Upper lobe of left lung (tissue), 6 donors: ENCODE measurements at regions not wholly inside any gene's neighbourhood (a gene's known extent, or its start where the extent isn't known, plus 50 kb on each side); places are given as distances from the start of the nearest gene placed in this dataset.
A peak's percentile ranks its signal among the peaks of the same experiment; 100 is the strongest.

Source experiments
- ATAC-seq, 2 donors: fragments of 200-7000 bp; cut with Tn5 transposase; one replicate each; pipeline ENCODE4 v1.9.1; 2022; ENCODE audit warnings: mild to moderate bottlenecking in 2 of 2, moderate library complexity in 2 of 2; ENCODE audit not compliant: low FRiP score in 2 of 2
- DNase-seq, 2 donors: peaks; one replicate each; pipeline ENCODE4 v3.0.0-alpha.2; 2019 to 2020
- H3K27ac ChIP-seq, 4 donors: fragments of 200-600 bp; sonication (generic); one replicate each; pipeline ENCODE4 v1.5.1; 2016 to 2019
- H3K27me3 ChIP-seq, 4 donors: fragments of 200-600 bp; sonication (generic); one replicate each; pipeline ENCODE4 v1.5.1; 2017 to 2019
- H3K36me3 ChIP-seq, 4 donors: fragments of 200-600 bp; sonication (generic); one replicate each; pipeline ENCODE4 v1.5.1; 2016 to 2019
- H3K4me1 ChIP-seq, 4 donors: fragments of 200-600 bp; sonication (generic); one replicate each; pipeline ENCODE4 v1.5.1; 2018 to 2019
- H3K4me3 ChIP-seq, 4 donors: fragments of 200-600 bp; sonication (generic); one replicate each; pipeline ENCODE4 v1.5.1; 2017 to 2019; ENCODE audit warnings: mild to moderate bottlenecking in 2 of 4, moderate library complexity in 1 of 4
- H3K9me3 ChIP-seq, 4 donors: fragments of 200-600 bp; sonication (generic); one replicate each; pipeline ENCODE4 v1.5.1; 2018 to 2019
- EP300 ChIP-seq, 4 donors: sonication (generic); formaldehyde crosslinking; IDR thresholded peaks; one replicate each; pipeline ENCODE4 v1.5.1; 2017; ENCODE audit warnings: antibody characterized with exemption in 4 of 4, control low read depth in 2 of 4
- POLR2A ChIP-seq, 4 donors: fragments of 450-650 bp; IDR thresholded peaks; one replicate each; pipeline ENCODE4 v1.5.1; 2016 to 2017; ENCODE audit warnings: antibody characterized with exemption in 4 of 4, mild to moderate bottlenecking in 2 of 4
- POLR2AphosphoS5 ChIP-seq, 2 donors: sonication (generic); formaldehyde crosslinking; IDR thresholded peaks; one replicate each; pipeline ENCODE4 v1.5.1; 2017; ENCODE audit warnings: antibody characterized with exemption in 2 of 2
- WGBS, 2 donors: methylation state at CpG; one replicate each; pipeline ENCODE4 v1.1.5; 2017 to 2018; 5-methylcytosine and 5-hydroxymethylcytosine counted together
- TF ChIP-seq, protein P1 (sequence below), 6 experiments: fragments of 450-650 bp in 4 of 6; fragments of 200-600 bp in 2 of 6; sonication (generic) in 2 of 6; IDR thresholded peaks; one replicate each; pipeline ENCODE4 v1.5.1; 2016 to 2019; ENCODE audit warnings: antibody characterized with exemption in 6 of 6
- donor health status: DM: no; HTN: no; CAD: no; lungs with moderate emphysema.
- donor health status: DM: no; HTN: yes; CAD: no; lungs with severe emphysema.

DNA sequence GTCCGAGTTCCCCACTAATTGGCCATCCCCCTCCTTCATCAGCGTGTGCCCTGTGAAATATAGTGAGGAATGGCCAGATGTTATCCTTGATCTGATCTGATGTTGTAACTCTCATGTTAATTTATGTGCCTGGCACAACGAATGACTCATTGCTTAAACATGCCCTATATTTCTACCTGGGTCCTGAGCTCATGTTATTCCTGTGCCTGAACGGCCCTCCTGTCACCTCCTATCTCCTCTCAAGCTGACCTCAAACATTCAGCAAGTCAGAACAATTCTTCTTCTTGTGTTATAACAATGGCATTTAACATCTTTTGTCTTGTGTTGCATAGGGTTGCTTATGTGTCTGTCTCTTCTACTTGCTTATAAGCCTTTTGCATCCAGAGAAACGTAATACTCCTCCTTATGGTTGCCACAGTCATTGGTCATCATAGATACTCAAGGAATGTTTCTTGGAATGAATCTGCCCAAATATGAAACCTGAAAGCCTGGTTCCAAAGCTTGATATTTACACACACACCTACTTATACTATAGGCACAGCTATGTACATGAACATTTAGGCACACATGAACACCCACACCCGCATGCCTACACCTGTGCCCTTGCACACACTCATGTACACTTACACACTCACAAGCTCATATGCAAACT is 80.2 kb upstream of the PHLPP1 start:
- Histone ChIP-seq H3K36me3 (no peaks in the 10 kb centered on the region), H3K27ac (no peak overlapping the region), H3K27me3 (no peaks in the 10 kb centered on the region), H3K4me1 (no peaks in the 10 kb centered on the region), H3K4me3 (no peak overlapping the region), H3K9me3 (no peaks in the 10 kb centered on the region)
- peak in 1 of 2 donors; percentile 63 for ATAC-seq
- TF ChIP-seq, protein P1, sequence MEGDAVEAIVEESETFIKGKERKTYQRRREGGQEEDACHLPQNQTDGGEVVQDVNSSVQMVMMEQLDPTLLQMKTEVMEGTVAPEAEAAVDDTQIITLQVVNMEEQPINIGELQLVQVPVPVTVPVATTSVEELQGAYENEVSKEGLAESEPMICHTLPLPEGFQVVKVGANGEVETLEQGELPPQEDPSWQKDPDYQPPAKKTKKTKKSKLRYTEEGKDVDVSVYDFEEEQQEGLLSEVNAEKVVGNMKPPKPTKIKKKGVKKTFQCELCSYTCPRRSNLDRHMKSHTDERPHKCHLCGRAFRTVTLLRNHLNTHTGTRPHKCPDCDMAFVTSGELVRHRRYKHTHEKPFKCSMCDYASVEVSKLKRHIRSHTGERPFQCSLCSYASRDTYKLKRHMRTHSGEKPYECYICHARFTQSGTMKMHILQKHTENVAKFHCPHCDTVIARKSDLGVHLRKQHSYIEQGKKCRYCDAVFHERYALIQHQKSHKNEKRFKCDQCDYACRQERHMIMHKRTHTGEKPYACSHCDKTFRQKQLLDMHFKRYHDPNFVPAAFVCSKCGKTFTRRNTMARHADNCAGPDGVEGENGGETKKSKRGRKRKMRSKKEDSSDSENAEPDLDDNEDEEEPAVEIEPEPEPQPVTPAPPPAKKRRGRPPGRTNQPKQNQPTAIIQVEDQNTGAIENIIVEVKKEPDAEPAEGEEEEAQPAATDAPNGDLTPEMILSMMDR (IDR thresholded peaks at IDR 0.05): no peak
- no peak for DNase-seq
- WGBS, 2 donors: 73 to 75% methylated on average over 6 of the region's 6 CpGs

DNA sequence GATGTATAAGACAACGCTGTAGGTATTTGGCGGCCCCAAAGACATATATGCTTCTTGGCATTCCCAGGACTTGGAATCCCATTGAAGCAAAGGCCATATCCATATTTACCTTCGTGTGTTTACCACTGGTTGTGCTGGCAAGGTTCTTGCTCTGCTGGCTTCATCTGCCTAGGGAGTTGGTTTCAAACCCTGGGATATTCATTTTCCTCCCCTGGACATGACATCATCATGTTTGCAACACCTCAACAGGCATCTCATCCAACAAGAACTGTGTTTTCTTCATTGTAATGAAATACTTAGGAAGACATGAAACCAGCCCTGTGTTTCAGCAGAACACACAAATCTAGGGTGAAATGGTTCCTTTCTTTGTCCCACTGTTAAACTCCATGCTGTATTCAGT is 77.9 kb upstream of the PHLPP1 start:
- Histone ChIP-seq H3K9me3 (no peaks in the 10 kb centered on the region), H3K36me3 (no peaks in the 10 kb centered on the region), H3K27ac (no peak overlapping the region), H3K4me1 (no peaks in the 10 kb centered on the region), H3K4me3 (no peak overlapping the region), H3K27me3 (no peaks in the 10 kb centered on the region)
- DNase-seq (no peak), ATAC-seq (no peak)
- TF ChIP-seq EP300 (IDR thresholded peaks at IDR 0.05): no peak
- no peak for TF ChIP-seq POLR2AphosphoS5 (IDR thresholded peaks at IDR 0.05)
- TF ChIP-seq POLR2A (IDR thresholded peaks at IDR 0.05): no peak
- 89 to 98% methylated on average over 3 of the region's 3 CpGs for WGBS, 2 donors

DNA sequence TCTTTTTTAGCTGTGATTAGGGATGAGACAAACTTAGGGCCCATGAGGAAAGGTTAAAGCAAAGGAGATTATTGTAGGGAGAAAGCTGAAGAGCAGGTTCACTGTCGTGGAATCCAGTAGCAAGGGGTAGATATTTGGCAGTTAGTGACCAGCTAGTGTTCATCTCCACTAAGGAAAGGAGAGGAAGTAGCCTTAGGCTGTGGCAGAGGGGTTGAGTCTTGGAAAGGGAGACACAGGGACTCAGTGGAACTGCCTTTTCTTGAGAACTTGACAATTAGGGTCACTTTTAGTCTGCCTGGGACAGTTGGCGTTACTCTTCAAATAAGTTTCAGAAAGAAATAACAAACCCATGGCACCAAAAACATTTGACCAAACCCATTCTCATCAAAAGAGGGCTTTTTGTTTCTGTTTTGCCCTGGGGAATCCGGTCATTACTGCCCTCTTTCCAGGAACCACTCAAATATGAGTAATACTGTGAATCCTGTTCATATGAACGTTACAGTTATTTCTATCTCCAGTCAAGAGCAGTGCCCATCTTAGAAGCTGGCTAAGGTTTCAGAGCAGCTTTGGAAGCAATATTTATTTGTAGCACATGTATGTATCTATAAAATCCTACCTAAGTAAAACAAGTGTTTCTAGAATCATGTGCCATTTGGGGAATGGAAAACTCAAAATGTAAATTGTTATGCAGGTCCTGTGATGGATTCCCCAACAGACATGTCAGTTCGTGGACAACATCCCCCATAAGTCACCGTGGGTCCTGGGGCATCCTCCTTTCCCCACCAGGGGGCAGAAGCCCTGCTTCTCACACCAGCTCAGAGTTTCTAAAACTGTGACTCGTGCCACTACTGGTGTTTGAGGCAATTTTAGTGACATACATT is 77.3 kb upstream of the PHLPP1 start:
- Histone ChIP-seq H3K27me3 (no peaks in the 10 kb centered on the region), H3K9me3 (no peaks in the 10 kb centered on the region), H3K36me3 (no peaks in the 10 kb centered on the region), H3K4me1 (no peaks in the 10 kb centered on the region), H3K27ac (no peak overlapping the region), H3K4me3 (no peak overlapping the region)
- DNase-seq (no peak), ATAC-seq (no peak)
- WGBS, 2 donors: 56 to 58% methylated on average over 7 of the region's 7 CpGs
- TF ChIP-seq, protein P1 (IDR thresholded peaks at IDR 0.05): peak in 5 of 6 experiments; percentile 15 to 41 (median 32)
- TF ChIP-seq POLR2AphosphoS5 (IDR thresholded peaks at IDR 0.05): no peak

DNA sequence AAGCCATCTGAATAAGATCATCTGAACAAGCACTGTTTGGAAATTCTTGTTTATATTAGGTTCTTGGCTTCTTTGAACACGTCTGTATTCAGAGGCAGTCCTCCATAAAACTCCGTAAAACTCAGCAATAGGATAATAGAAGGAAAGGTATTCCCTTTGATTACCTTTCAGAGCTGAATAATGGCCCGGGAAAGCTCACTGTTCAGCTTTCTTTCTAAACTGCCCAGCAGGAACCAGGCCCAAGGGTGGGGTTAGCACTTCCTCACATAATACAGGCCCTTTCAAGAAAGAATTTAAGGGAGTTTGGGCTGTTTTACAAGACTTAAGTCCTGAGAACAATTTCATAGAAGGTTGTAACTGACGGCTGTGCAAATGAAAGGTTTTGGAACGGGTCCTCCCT is 72.2 kb upstream of the PHLPP1 start:
- no peak for ATAC-seq
- 53 to 67% methylated on average over 5 of the region's 5 CpGs for WGBS, 2 donors
- H3K4me1 ChIP-seq: no peaks in the 10 kb centered on the region
- no peak overlapping the region for H3K27ac ChIP-seq
- no peaks in the 10 kb centered on the region for H3K36me3 ChIP-seq
- H3K4me3 ChIP-seq: no peak overlapping the region
- no peak for TF ChIP-seq EP300 (IDR thresholded peaks at IDR 0.05)
- TF ChIP-seq, protein P1 (IDR thresholded peaks at IDR 0.05): no peak
- TF ChIP-seq POLR2AphosphoS5 (IDR thresholded peaks at IDR 0.05): no peak
- no peak for TF ChIP-seq POLR2A (IDR thresholded peaks at IDR 0.05)
- DNase-seq: no peak
- no peaks in the 10 kb centered on the region for H3K27me3 ChIP-seq
- H3K9me3 ChIP-seq: peaks cover 0 to 4% (median 0%) of the 10 kb centered on the region in 4 donors

DNA sequence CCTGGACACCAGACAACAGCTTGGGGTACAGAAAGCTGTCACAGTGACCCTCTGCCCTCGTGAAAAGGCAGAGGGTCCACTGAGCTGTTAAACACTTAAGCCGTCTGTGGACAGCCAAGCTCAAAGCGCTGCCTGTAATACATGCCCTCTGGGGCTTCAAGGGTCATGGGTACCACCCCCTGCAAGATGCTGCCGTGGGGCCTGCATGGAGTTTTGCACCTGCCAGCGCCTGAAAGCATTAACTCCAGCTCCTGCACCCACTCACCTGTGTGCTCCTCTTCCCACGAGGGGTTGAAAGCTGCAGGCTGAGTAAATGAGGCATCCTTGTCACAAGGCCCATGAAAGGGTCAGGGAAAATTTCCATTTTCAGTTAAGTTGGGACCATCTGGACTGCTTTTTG is 70.6 kb upstream of the PHLPP1 start:
- ATAC-seq (no peak), DNase-seq (no peak)
- 90 to 93% methylated on average over 4 to 6 of the region's 6 CpGs for WGBS, 2 donors
- no peaks in the 10 kb centered on the region for H3K36me3 ChIP-seq
- peaks cover 0 to 4% (median 0%) of the 10 kb centered on the region in 4 donors for H3K9me3 ChIP-seq
- no peaks in the 10 kb centered on the region for H3K27me3 ChIP-seq
- no peak for TF ChIP-seq POLR2AphosphoS5 (IDR thresholded peaks at IDR 0.05)
- TF ChIP-seq, protein P1 (IDR thresholded peaks at IDR 0.05): no peak
- no peak for TF ChIP-seq POLR2A (IDR thresholded peaks at IDR 0.05)
- no peak overlapping the region for H3K4me3 ChIP-seq
- H3K27ac ChIP-seq: no peak overlapping the region
- H3K4me1 ChIP-seq: no peaks in the 10 kb centered on the region
